ENCODE measurements at regions not wholly inside any gene's neighbourhood (a gene's known extent, or its start where the extent isn't known, plus 50 kb on each side); places are given as distances from the start of the nearest gene placed in this dataset.

GRCh38 chr10:6678956-6679355, 98.9 kb upstream of the PRKCQ start:
- no peak for TF ChIP-seq POLR2A (IDR thresholded peaks at IDR 0.05)
- TF ChIP-seq CTCF (IDR thresholded peaks at IDR 0.05) = no peak

Data from esophagus squamous epithelium (tissue), 4 donors.